Fibroblast of mammary gland (primary cell): ENCODE measurements at regions not wholly inside any gene's neighbourhood (a gene's known extent, or its start where the extent isn't known, plus 50 kb on each side); places are given as distances from the start of the nearest gene placed in this dataset.

Experiments
- DNase-seq: peaks from one replicate; pipeline ENCODE4 v3.0.0-alpha.2; 2010; ENCODE audit warnings: low read depth
- H3K4me3 ChIP-seq: 2 replicates; pipeline ENCODE4 v1.5.1; 2011; ENCODE audit warnings: low read depth, mild to moderate bottlenecking, low read length, moderate library complexity; ENCODE audit not compliant: control insufficient read depth
- TF ChIP-seq, protein P1 (sequence below): conservative IDR thresholded peaks from 2 replicates; pipeline ENCODE4 v1.5.1; 2011; ENCODE audit warnings: low read depth, low read length, inconsistent platforms; ENCODE audit not compliant: control insufficient read depth, insufficient read depth

DNA sequence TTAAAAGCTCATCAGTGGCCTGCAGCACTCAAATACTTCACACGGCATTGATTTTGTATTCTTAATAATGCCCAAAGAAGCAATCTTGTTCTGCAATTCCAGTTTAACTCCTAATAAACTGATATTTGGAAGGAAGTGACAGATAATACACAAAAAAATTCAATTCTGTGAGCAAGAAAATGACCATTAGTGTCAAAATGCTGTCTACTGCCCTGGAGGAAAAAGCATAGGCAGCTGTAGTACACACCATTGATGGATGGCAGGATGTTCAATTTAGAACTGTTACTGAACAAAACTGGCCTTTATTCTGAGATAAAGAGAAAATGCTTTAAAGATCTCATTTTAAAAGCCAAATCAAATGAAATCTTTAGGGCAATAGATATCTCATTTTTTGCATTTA is 251.3 kb upstream of the FMN2 start:
- no peak overlapping the region for H3K4me3 ChIP-seq
- TF ChIP-seq, protein P1, sequence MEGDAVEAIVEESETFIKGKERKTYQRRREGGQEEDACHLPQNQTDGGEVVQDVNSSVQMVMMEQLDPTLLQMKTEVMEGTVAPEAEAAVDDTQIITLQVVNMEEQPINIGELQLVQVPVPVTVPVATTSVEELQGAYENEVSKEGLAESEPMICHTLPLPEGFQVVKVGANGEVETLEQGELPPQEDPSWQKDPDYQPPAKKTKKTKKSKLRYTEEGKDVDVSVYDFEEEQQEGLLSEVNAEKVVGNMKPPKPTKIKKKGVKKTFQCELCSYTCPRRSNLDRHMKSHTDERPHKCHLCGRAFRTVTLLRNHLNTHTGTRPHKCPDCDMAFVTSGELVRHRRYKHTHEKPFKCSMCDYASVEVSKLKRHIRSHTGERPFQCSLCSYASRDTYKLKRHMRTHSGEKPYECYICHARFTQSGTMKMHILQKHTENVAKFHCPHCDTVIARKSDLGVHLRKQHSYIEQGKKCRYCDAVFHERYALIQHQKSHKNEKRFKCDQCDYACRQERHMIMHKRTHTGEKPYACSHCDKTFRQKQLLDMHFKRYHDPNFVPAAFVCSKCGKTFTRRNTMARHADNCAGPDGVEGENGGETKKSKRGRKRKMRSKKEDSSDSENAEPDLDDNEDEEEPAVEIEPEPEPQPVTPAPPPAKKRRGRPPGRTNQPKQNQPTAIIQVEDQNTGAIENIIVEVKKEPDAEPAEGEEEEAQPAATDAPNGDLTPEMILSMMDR = no peak
- no peak for DNase-seq

DNA sequence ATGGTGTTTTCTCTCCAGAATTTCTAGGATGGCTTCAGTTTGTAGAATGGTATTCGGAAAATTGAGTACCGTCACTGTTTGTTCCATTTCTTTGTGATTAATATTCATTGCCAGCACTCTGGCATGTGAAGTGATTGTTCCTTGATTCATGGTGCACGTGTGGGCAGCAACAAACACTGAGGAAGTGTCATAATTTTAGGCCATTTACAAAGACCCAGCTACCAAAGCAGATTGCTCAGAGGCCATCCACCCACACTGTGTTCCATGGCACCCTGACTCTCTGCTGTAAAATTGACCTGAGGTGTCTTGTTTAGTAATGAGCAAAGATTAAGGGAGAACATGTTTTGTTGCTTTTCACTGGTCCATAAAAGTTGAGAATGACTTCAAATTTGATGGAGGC is 250.9 kb upstream of the FMN2 start:
- no peak for DNase-seq
- TF ChIP-seq, protein P1 = no peak
- H3K4me3 ChIP-seq = no peak overlapping the region

DNA sequence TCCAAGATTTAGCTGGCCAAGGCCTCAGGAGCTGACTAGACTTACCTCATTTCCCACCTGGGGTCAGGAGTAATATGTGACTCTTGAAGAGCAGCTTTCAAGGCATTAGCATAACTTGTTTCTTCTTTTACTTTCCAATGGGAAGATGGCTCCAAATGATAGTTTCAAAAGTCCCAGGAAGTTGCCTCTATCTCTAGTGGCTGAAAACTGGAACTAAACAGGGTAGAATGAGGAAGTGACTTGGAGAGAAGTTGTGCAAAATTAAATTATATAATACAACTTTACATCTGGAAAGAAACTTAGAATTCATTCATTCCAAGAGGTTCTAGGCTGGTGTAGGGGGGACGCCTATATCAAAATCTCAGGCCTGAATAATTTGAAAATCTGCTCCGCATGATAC is 250.1 kb upstream of the FMN2 start:
- no peak overlapping the region for H3K4me3 ChIP-seq
- DNase-seq = no peak
- TF ChIP-seq, protein P1 = no peak

DNA sequence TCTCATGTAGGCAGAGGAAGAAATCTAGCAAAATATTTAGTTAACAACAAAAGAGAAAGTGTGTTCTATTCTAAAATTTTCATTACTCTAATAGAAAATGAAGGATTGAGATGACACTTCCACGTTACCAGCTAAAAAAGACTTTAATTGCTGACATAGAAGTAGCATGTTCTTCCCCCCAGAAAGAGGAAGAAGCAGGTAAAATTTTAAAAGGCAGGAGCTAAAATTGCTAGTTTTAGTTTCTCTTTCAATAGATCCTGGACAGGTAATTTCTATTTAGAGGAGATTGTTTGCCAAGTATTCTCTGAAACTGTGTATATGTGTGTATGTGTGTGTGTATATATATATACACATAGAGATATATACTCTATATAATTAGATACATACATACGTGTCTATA is 248.1 kb upstream of the FMN2 start:
- no peak overlapping the region for H3K4me3 ChIP-seq
- TF ChIP-seq, protein P1 = no peak
- DNase-seq = no peak

DNA sequence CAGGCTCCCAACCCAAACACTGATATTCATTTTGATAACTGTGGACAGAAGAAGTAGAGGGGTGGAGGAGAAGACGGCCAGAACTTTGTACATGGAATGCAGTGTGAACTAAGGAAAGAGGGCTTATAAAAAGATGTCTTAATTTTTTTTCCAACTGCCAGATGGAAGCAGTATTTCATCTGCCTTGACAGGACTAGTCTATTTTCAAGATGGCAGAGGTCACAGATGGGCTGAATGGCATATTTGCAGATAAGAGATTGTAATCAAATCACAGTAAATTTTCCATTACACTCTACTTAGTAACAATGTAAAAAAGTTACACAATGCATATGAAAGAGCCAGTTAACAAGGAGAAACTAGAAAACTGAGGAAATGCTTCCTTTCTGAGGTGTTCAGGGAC is 246.8 kb upstream of the FMN2 start:
- H3K4me3 ChIP-seq = no peak overlapping the region
- no peak for DNase-seq
- TF ChIP-seq, protein P1 = no peak

DNA sequence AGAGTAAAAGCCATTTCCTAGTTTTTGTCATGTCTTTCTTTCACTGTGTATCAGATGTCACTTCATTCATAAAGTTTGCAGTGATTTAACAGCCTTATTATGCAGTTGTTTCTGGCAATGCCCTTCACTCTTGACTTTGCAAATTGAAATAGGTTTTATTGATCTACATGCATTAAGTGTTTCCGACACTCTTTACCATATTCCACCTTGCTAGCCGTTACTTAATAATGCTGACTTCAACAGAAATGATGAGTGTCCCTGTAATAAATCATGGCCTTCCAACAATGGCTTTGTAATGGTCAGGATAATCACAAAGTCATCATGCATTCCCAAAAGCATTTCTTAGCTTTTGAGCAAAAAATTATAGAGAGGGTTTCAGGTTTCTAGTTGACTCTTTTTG is 236.8 kb upstream of the FMN2 start:
- no peak for DNase-seq
- H3K4me3 ChIP-seq = no peak overlapping the region
- TF ChIP-seq, protein P1 = no peak

DNA sequence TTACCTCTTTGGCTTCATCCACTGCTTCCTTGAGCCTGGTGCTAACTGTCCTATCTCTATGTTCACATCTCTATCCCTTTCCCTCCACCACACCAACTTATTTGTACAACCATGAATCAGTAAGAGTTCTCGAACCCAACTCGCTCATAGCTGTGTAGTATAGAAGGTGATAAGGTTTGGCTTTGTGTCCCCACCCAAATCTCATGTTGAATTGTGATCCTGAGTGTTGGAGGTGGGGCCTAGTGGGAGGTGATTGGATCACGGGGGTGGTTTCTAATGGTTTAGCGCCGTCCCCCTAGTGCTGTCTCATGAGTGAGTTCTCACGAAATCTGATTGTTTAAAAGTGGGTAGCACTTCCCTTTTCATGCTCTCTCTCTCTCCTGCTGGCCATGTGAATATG is 235.6 kb upstream of the FMN2 start:
- H3K4me3 ChIP-seq = no peak overlapping the region
- DNase-seq = no peak
- TF ChIP-seq, protein P1 = no peak
